ENCODE measurements at regions not wholly inside any gene's neighbourhood (a gene's known extent, or its start where the extent isn't known, plus 50 kb on each side); places are given as distances from the start of the nearest gene placed in this dataset.

DNA sequence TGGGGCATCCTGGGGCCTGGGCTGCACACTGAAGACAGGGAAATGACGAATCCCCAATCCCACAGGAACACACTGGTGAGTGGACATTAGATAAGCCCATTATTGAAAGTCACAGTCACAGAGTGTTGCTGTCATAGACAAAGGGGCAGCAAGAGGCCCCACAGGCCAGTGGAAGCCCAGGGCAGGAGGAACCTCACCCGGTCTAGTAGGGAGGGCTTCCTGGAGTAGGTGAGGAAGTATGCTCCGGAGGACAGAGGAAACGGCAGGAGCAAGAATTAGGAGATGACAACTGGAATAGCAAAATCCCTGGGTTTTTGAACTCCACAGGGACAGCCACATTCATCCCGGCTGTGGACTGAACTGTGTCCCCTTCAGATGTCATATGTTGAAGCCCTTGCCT, 101.2 kb downstream of the TPRA1 start:
- no peak for DNase-seq (ENCODE audit: low read depth)
- no peak overlapping the region for H3K4me3 ChIP-seq (ENCODE audit: low read depth, low read length)
- TF ChIP-seq, protein P1, sequence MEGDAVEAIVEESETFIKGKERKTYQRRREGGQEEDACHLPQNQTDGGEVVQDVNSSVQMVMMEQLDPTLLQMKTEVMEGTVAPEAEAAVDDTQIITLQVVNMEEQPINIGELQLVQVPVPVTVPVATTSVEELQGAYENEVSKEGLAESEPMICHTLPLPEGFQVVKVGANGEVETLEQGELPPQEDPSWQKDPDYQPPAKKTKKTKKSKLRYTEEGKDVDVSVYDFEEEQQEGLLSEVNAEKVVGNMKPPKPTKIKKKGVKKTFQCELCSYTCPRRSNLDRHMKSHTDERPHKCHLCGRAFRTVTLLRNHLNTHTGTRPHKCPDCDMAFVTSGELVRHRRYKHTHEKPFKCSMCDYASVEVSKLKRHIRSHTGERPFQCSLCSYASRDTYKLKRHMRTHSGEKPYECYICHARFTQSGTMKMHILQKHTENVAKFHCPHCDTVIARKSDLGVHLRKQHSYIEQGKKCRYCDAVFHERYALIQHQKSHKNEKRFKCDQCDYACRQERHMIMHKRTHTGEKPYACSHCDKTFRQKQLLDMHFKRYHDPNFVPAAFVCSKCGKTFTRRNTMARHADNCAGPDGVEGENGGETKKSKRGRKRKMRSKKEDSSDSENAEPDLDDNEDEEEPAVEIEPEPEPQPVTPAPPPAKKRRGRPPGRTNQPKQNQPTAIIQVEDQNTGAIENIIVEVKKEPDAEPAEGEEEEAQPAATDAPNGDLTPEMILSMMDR (IDR thresholded peaks at IDR 0.05; ENCODE audit: control insufficient read depth, extremely low read depth, insufficient read depth) = no peak

DNA sequence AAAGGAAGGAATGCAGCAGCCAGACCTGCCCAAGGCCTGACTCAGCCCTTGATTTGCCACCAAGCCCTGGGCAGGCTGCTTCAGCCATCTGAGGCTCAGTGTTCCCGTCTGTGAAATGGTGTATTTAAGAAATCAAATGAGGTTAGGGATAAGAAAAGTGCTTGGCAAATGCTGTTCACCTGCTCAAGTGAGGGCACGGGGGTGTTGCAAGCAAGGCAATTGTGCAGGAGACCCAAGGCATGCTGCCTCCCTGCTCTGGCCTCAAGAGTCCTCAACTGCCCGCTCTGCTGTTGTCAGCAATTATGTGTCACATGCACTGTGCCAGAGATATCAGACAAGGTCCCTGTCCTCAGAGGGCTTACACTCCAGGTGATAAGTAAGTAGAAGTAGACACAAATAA, 101.8 kb downstream of the TPRA1 start:
- DNase-seq (ENCODE audit: low read depth) = no peak
- TF ChIP-seq, protein P1 (IDR thresholded peaks at IDR 0.05; ENCODE audit: control insufficient read depth, extremely low read depth, insufficient read depth) = no peak
- H3K4me3 ChIP-seq (ENCODE audit: low read depth, low read length) = no peak overlapping the region

DNA sequence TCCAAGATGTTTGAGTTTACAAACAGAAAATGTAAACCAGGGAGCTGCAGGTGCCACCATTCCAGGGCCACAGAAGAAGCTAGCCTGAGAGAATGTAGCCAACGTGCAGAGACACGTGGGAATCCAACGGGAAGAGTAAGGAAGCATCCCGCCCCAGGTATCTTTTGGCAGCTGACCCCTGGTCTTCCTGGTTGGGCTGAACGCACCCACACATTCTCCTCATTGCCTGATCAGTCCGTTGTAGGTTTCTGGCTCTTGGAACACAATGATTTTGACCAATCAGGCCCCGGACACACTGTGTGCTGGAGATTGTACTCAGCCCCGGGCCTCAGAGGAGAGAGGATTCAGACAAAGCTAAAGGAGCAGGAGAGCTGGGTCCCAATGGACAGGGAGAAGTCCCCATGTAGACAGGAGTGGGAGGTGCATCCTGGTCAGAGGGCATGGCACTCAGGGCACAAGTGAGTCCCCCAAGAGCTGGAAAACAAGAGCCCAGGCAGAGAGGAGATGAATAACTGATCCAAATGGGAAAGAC, 102.3 kb downstream of the TPRA1 start:
- no peak overlapping the region for H3K4me3 ChIP-seq (ENCODE audit: low read depth, low read length)
- TF ChIP-seq, protein P1 (IDR thresholded peaks at IDR 0.05; ENCODE audit: control insufficient read depth, extremely low read depth, insufficient read depth) = no peak
- DNase-seq (ENCODE audit: low read depth) = no peak

DNA sequence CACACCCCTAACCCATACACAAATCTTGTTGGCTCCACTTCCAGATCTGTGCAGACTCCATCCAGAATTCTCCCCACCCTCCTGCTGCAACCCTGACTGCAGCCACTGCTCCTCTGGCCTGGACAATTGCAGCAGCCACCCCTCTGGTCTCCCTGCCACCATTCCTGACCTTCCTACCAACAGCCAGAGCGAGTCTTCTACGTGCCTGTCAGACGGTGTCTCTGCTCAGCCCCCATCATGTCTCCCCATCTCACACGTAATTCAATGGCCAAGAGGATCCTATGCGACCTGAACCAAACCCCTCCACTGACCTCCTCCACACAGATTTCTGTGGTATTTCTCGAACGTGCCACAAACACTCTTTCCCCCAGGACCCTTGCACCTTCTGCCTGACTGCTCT, 103.3 kb downstream of the TPRA1 start:
- TF ChIP-seq, protein P1 (IDR thresholded peaks at IDR 0.05; ENCODE audit: control insufficient read depth, extremely low read depth, insufficient read depth) = no peak
- H3K4me3 ChIP-seq (ENCODE audit: low read depth, low read length) = no peak overlapping the region
- no peak for DNase-seq (ENCODE audit: low read depth)

DNA sequence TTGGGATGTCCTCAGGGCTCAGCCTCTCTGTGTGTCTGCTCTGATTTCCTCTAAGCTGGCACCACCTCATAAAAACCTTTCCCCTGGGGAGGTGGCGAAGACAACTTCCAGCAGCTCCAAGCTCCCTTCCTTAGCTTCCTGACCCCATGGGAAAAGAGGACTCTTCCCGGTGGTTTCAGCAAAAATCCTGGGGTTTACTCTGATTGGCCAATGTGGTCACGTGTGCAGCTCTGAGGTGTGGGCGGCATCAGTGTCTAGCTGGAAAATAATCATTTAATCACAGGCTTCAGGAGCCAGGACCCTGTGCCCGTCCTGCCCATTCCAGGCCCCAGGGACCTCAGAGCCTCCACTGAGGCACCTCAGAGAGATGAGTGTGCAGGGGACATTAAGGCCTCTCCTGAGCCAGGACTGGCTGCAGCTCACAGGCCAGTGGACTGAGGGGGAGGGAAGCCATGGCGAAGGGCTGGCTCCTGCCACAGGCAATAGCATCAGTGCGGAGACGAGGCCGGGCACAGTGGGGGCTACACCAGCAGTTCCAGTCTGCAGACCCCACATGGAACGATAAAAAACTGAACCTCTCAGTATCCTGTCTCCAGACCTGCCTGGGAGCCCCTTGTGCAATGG, 104.1 kb downstream of the TPRA1 start:
- TF ChIP-seq, protein P1 (IDR thresholded peaks at IDR 0.05; ENCODE audit: control insufficient read depth, extremely low read depth, insufficient read depth) = no peak
- H3K4me3 ChIP-seq (ENCODE audit: low read depth, low read length) = no peak overlapping the region
- DNase-seq (ENCODE audit: low read depth) = no peak

DNA sequence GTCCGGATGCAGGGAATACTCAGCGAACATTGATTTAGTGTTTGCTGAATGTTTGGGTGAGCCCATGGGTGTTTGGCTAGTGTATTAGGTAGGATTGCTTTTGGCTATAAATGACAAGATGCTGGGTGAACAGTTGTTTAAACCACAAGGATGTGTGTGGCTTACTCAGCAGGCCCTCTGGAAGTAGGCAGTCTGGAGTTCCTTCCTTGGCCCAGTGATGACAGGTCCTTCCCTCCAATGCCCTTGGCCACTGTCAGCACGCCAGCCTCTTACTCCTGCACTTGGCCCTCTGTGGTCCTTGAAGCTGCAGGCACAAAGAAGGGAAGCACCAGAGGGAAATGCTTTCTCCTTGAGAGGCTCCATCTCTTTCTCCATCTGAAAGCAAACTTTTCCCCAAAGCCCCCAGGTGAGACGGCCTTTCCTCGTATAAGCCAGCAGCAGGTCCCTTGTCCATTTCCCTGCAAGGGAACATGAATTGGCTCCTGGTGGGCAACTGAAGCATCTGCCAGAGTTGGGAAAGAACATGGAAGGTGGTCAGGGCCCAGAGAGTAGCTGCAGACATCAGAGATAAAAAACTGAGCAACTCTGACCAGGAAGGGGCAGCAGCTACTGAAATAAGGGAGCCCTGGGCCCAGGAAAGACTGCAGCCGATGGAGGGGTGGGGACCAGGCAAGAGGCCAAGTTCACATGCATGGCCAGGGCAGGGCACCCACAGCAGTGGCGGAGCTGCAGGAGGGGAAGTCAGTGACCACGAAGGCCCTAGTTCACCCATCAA, 105.0 kb downstream of the TPRA1 start:
- TF ChIP-seq, protein P1 (IDR thresholded peaks at IDR 0.05; ENCODE audit: control insufficient read depth, extremely low read depth, insufficient read depth) = no peak
- no peak for DNase-seq (ENCODE audit: low read depth)
- H3K4me3 ChIP-seq (ENCODE audit: low read depth, low read length) = no peak overlapping the region
